HUES64 (cell line): ENCODE measurements at regions not wholly inside any gene's neighbourhood (a gene's known extent, or its start where the extent isn't known, plus 50 kb on each side); places are given as distances from the start of the nearest gene placed in this dataset.

Source experiments
- H3K27ac ChIP-seq: 2 replicates; pipeline ENCODE4 v1.7.0; 2013; ENCODE audit warnings: low read depth, low read length, inconsistent platforms
- H3K27me3 ChIP-seq: 2 replicates; pipeline ENCODE4 v1.6.1; 2013; ENCODE audit warnings: mild to moderate bottlenecking, low read length; ENCODE audit not compliant: insufficient read depth
- H3K36me3 ChIP-seq: 2 replicates; pipeline ENCODE4 v1.6.1; 2013; ENCODE audit warnings: mild to moderate bottlenecking, low read length; ENCODE audit not compliant: insufficient read depth
- H3K4me1 ChIP-seq: 2 replicates; pipeline ENCODE4 v1.6.1; 2013; ENCODE audit warnings: mild to moderate bottlenecking, low read length, moderate library complexity; ENCODE audit not compliant: insufficient read depth
- H3K4me3 ChIP-seq: 2 replicates; pipeline ENCODE4 v1.5.1; 2013; ENCODE audit warnings: mild to moderate bottlenecking, low read length, moderate library complexity
- H3K9ac ChIP-seq: 2 replicates; pipeline ENCODE4 v1.6.1; 2013; ENCODE audit warnings: mild to moderate bottlenecking, low read depth, low read length
- H3K9me3 ChIP-seq: 2 replicates; pipeline ENCODE4 v1.6.1; 2013; ENCODE audit warnings: low read depth, low read length; ENCODE audit not compliant: insufficient read depth
- WGBS: fragments of 150-250, 120-280 bp; methylation state at CpG from one replicate; pipeline ENCODE4 v1.1.7; 2013; ENCODE audit warnings: missing lambda C conversion rate; 5-methylcytosine and 5-hydroxymethylcytosine counted together

DNA sequence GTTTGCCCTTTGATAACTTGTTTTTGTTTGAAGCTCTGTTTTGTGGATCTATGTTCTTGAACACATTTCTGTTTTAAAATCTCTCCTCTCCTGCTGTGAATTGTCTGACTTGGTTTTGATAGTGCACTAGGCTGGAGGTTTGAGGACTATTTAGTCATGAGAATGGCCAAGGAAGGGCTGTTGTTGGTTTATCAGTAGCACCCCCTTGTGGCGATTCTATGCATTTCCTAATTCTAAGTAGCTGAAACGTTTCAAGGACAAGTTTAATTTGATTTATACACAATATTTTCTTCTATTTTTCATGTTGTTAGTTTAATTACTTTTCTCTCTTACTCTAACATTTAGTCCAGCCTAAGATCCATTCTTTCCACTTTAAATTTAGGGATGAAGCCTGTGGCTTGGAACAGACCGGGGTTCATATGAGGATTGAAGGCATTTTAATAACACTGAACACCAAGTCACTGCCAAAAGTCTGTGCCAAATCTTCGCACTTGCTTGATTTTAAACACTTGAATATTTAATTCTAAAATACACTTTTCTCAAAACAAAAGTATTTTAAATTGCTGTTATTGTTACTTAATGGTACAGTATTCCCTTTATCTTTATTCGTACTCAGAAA lies 166.0 kb downstream of the SOCS6 start:
- H3K36me3 ChIP-seq: no peaks in the 10 kb centered on the region
- H3K27me3 ChIP-seq: no peaks in the 10 kb centered on the region
- WGBS: 61% methylated on average over 3 of the region's 5 CpGs
- H3K27ac ChIP-seq: no peak overlapping the region
- no peak overlapping the region for H3K4me3 ChIP-seq
- peaks cover 22% of the 10 kb centered on the region for H3K4me1 ChIP-seq
- H3K9me3 ChIP-seq: no peaks in the 10 kb centered on the region
- no peak overlapping the region for H3K9ac ChIP-seq

DNA sequence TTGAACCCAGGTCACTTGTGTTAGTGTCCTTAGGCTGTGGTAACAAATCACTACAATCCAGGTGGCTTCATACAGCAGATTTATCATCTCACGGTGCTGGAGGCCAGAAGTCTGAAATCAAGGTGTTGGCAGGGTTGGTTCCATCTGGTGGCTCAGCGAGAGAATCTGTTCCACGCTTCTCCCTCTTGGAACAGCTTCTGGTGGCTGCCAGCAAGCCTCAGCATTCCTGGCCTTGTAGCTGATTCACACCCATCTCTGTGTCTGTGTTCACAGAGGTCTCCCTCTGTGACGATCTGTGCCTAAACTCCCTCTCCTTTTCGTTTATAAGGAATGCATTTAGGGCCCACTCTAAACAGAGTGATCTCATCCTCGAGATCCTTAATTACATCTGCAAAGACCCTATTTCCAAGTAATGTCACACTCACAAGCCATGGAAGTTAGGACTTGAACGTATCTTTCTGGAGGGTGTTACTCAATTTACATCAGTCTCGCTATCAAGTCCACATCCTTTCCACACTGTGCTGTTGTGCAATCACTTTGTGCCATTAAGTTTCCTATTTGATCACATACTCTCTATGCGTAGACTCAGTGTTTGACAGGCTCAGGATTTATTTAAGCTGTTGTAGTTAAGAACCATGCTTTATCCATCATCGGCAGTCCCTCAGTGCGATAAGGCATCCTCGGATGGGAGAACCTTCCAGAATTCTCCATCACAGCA lies 164.4 kb downstream of the SOCS6 start:
- WGBS: 92% methylated on average over 12 of the region's 12 CpGs
- H3K4me1 ChIP-seq: peaks cover 22% of the 10 kb centered on the region
- no peak overlapping the region for H3K4me3 ChIP-seq
- H3K9me3 ChIP-seq: no peaks in the 10 kb centered on the region
- H3K27ac ChIP-seq: no peak overlapping the region
- H3K36me3 ChIP-seq: no peaks in the 10 kb centered on the region
- no peaks in the 10 kb centered on the region for H3K27me3 ChIP-seq
- H3K9ac ChIP-seq: no peak overlapping the region

DNA sequence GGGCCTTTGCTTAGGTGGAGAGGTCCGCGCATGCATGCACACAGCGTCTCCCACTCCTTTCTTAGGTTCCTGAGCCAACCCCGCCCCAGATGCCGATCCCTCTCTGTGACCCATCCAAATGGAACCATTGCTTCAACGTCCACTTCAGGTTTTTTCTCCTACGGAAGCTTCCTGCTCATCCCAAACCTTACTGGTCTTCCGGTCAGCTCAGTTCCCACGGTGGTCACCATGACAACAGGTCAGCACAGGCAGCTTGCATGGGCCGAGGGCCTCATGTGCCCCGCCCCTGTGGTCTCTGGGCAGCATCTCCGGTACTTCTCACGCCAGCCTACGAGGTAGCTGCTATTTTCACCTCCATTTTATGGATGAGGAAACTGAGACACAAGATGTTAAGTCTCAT lies 163.7 kb downstream of the SOCS6 start:
- H3K27ac ChIP-seq: no peak overlapping the region
- 92% methylated on average over 14 of the region's 14 CpGs for WGBS
- H3K9me3 ChIP-seq: no peaks in the 10 kb centered on the region
- no peak overlapping the region for H3K9ac ChIP-seq
- no peaks in the 10 kb centered on the region for H3K27me3 ChIP-seq
- H3K36me3 ChIP-seq: no peaks in the 10 kb centered on the region
- no peak overlapping the region for H3K4me3 ChIP-seq
- H3K4me1 ChIP-seq: peaks cover 22% of the 10 kb centered on the region

DNA sequence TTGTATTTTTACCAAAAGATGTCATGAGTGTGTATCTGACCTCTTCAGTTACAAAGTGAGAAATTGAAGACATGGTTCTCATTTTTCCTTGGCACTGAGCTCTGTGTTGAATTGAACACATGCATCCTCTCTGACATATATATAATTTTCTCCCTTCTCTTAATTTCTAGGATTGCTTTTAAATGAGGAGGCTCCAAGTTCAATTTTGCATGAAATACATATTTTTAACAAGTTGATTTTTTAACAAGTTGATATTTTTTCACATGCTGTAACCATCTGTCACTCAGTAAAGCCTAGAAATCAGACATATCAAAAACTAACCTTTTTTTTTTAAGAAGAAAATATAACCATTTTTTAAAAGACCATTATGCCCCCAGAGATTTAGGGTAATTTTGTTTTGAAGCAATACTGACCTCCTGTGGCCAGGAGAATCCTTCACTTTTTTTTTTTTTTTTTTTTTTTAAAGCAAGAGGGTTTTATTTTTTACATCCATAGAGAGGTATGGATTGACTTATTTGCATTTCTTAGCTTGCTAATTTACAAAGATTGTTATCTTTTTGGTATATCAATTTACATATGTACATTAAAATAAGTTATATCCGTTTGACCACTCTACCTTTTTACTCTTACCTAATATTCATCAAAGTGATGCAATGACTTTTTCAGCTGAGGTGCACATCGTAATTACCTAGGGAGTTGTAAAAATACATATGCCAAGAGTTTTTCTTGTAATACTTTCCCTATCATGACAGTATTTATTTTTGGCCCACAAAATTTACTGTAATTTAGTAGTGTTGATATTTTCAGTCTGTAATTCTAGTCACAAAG lies 161.8 kb downstream of the SOCS6 start:
- Histone ChIP-seq H3K9me3 (no peaks in the 10 kb centered on the region), H3K27me3 (no peaks in the 10 kb centered on the region), H3K27ac (no peak overlapping the region), H3K4me1 (peaks cover 22% of the 10 kb centered on the region), H3K4me3 (no peak overlapping the region), H3K36me3 (no peaks in the 10 kb centered on the region), H3K9ac (no peak overlapping the region)
- no CpG with 5 or more reads among the region's 2 CpGs for WGBS

DNA sequence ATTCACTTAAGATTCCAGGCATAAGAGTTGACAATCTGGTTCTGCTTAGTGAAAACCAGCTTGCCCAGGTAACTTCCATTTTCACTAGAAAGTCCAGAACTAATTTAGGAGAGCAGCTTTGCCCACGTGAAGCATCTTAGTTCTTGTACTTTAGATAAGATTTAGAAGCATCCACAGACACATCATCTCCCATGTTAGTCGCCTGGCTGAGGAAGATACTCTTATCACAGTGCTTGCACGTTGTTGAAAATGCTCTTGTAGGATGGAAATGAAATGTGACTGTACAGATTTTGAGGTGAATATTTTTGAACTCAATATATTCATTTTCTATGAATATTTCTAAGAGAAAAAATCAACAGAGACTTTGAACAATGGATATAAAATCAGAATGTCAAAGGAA lies 159.7 kb downstream of the SOCS6 start:
- H3K27ac ChIP-seq: no peak overlapping the region
- WGBS: 100% methylated on average over 1 of the region's 3 CpGs

DNA sequence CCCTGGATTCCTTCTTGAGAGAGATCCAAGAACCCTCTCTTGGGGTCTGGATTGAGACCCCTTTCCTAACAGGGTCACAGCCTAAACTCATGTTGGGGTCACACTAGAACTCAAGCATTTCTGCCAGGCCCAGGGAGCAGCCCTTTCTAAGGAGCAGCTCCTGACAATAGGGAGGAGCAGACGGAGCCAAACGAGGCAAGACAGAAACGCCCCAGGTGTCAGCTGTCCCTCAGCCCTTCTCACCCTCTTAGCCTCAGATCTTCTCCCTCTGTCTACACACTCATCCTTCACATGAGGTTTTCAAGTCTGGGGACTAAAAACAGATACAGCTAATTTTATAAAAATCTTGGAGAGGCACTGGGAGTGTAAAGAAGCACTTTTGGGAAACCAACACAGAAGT lies 157.2 kb downstream of the SOCS6 start:
- no peak overlapping the region for H3K4me3 ChIP-seq
- H3K9me3 ChIP-seq: peaks cover 29% of the 10 kb centered on the region
- H3K4me1 ChIP-seq: peaks cover 3% of the 10 kb centered on the region; the same call in 1 of the 2 replicates
- no peaks in the 10 kb centered on the region for H3K27me3 ChIP-seq
- H3K36me3 ChIP-seq: no peaks in the 10 kb centered on the region
- WGBS: 71% methylated on average over 3 of the region's 3 CpGs
- H3K27ac ChIP-seq: no peak overlapping the region
- H3K9ac ChIP-seq: no peak overlapping the region

More for the DNA sequence above, 159.7 kb downstream of the SOCS6 start:
- Histone ChIP-seq H3K9me3 (peaks cover 10% of the 10 kb centered on the region), H3K9ac (no peak overlapping the region), H3K27me3 (no peaks in the 10 kb centered on the region), H3K4me3 (no peak overlapping the region), H3K4me1 (peaks cover 9% of the 10 kb centered on the region; the same call in 1 of the 2 replicates), H3K36me3 (no peaks in the 10 kb centered on the region)

DNA sequence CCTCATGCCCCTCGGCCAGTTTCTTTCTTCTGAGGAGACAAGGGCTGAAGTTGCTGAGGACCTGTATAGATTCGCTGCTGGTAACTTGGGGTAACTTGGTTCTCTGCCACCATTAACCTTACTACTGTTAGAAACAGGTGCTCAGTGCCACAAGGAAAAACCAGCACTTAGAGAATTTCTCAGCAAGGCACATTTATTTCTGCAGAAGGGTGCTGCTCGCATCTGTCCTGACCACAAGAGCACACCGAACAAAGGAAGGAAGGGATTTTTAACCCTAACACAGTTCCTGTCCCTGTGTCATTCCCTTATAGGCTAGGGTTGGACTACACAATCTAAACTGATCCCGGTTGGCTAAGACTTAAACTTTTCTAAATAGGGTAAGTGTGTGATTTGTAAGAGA lies 154.1 kb downstream of the SOCS6 start:
- no peaks in the 10 kb centered on the region for H3K27me3 ChIP-seq
- H3K36me3 ChIP-seq: no peaks in the 10 kb centered on the region
- 85% methylated on average over 5 of the region's 5 CpGs for WGBS
- H3K9ac ChIP-seq: no peak overlapping the region
- H3K4me1 ChIP-seq: no peaks in the 10 kb centered on the region
- peaks cover 29% of the 10 kb centered on the region for H3K9me3 ChIP-seq
- H3K4me3 ChIP-seq: no peak overlapping the region
- H3K27ac ChIP-seq: no peak overlapping the region

DNA sequence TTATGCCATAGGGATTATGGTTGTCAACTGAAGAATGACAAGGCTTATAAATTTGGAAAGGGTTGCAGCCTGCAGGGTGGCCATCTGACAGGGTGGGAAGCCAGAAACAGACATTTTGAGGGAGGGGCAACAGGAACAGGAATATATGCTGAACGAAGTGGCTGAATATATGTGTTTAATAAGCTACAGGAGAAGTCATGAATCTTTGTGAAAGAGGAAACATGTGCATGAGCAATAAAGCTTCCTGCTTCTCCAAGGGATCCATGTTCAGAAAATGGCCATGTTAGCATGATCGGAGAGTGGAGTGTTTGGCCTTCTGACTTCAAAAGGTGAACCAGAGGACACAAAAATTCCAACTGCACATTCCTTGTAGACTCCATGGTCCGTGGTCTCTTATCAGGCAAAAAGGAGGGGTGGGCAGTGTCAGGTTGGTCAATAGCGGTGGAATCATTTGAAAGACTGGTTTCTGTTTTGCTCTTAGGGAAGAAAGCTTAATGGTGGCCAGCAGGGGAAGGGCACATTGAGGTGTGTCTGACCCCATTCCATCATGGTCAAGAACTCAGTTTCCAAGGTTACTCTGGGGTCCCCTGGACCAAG lies 144.1 kb downstream of the SOCS6 start:
- H3K27ac ChIP-seq: no peak overlapping the region
- no peak overlapping the region for H3K9ac ChIP-seq
- no peaks in the 10 kb centered on the region for H3K9me3 ChIP-seq
- H3K27me3 ChIP-seq: no peaks in the 10 kb centered on the region
- no peaks in the 10 kb centered on the region for H3K36me3 ChIP-seq
- H3K4me1 ChIP-seq: no peaks in the 10 kb centered on the region
- H3K4me3 ChIP-seq: no peak overlapping the region
- 92% methylated on average over 4 of the region's 4 CpGs for WGBS

DNA sequence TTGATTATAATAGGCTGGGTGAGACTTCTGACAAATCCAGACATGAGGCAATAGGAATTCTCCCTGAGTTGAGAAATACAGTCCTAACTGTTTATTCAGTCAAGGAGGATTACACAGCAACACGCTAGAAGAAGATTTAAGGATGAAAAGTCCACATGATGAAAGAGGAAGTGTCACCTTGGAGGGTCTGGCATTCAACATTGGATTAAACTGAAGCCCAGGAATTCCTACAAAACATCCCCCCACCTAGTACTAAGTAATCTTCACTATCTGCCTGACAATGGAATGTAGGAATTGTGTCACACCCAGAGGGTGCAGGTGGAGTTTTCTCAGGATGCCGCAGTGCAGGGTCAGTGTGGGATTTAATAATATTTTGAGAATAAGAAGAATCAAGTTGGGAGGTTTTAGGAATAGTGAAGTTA lies 142.4 kb downstream of the SOCS6 start:
- 81% methylated on average over 2 of the region's 2 CpGs for WGBS
- H3K27ac ChIP-seq: no peak overlapping the region

DNA sequence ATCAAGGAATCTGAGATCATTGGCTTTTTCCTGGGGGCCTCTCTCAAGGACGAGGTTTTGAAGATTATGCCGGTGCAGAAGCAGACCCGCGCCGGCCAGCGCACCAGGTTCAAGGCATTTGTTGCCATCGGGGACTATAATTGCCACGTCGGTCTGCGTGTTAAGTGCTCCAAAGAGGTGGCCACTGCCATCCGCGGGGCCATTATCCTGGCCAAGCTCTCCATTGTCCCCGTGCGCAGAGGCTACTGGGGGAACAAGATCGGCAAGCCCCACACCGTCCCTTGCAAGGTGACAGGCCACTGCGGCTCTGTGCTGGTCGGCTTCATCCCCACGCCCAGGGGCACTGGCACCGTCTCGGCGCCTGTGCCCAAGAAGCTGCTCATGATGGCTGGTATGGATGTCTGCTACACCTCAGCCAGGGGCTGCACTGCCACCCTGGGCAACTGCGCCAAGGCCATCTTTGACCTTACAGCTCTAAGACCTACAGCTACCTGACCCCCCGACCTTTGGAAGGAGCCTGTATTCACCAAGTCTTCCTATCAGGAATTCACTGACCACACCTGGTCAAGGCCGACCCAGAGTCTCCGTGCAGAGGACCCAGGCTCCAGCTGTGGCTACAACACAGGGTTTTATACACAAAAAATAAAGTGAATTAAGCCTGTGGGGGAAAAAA lies 141.8 kb downstream of the SOCS6 start:
- Histone ChIP-seq H3K36me3 (no peaks in the 10 kb centered on the region), H3K27ac (no peak overlapping the region), H3K9ac (no peak overlapping the region), H3K4me3 (no peak overlapping the region), H3K4me1 (no peaks in the 10 kb centered on the region), H3K27me3 (no peaks in the 10 kb centered on the region), H3K9me3 (no peaks in the 10 kb centered on the region)
- WGBS: 95% methylated on average over 26 of the region's 26 CpGs

More for the DNA sequence above, 142.4 kb downstream of the SOCS6 start:
- Histone ChIP-seq H3K4me1 (no peaks in the 10 kb centered on the region), H3K27me3 (no peaks in the 10 kb centered on the region), H3K4me3 (no peak overlapping the region), H3K9ac (no peak overlapping the region), H3K36me3 (no peaks in the 10 kb centered on the region), H3K9me3 (no peaks in the 10 kb centered on the region)
